Kidney epithelial cell (primary cell): ENCODE measurements at regions not wholly inside any gene's neighbourhood (a gene's known extent, or its start where the extent isn't known, plus 50 kb on each side); places are given as distances from the start of the nearest gene placed in this dataset.

Source experiments
- DNase-seq: peaks from one replicate; pipeline ENCODE4 v3.0.0-alpha.2; 2010; ENCODE audit warnings: low read depth
- H3K27me3 ChIP-seq: 2 replicates; pipeline ENCODE4 v1.6.0; 2011; ENCODE audit warnings: low read length; ENCODE audit not compliant: control insufficient read depth, insufficient read depth
- H3K36me3 ChIP-seq: 2 replicates; pipeline ENCODE4 v1.5.1; 2011; ENCODE audit warnings: low read length; ENCODE audit not compliant: control insufficient read depth, insufficient read depth
- H3K4me3 ChIP-seq: 2 replicates; pipeline ENCODE4 v1.5.1; 2011; ENCODE audit warnings: low read depth, mild to moderate bottlenecking, control low read depth, low read length
- CTCF ChIP-seq: IDR thresholded peaks from 2 replicates; pipeline ENCODE4 v1.5.1; 2011; ENCODE audit warnings: mild to moderate bottlenecking, moderate library complexity, low read length, control low read depth, inconsistent platforms; ENCODE audit not compliant: insufficient read depth, poor library complexity, severe bottlenecking

DNA sequence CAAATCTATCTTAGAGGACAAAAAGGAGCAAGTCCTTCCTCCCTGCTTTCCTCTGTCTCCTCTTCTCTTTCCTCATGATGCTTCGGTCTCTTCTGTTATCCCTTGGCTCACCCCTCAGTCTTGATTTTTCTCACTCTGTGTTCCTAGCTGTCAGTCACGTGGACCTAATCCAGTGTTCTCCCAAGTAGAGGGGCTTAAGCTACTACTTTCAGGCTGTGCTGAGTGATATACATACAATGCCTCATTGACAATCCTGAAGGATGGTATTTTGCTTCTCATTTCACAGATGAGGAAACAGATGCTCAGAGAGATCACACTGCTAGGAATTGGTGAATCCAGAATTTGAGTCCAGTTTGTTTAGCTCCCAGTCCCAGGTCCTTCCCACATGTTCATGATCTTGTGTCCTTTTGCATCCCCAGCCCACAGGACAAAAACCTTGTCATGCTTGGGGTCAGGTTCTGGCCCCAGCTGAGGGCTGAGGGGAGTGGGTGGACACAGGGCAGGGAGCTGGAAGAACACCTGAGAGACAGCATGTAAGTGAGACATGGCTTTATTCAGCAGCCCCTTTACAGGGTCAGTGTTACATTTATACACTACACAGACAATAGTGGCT, 50.5 kb upstream of the KMT2E start:
- no peak for DNase-seq
- Histone ChIP-seq H3K27me3 (no peaks in the 10 kb centered on the region), H3K4me3 (no peak overlapping the region), H3K36me3 (no peaks in the 10 kb centered on the region)
- TF ChIP-seq CTCF, result no peak

DNA sequence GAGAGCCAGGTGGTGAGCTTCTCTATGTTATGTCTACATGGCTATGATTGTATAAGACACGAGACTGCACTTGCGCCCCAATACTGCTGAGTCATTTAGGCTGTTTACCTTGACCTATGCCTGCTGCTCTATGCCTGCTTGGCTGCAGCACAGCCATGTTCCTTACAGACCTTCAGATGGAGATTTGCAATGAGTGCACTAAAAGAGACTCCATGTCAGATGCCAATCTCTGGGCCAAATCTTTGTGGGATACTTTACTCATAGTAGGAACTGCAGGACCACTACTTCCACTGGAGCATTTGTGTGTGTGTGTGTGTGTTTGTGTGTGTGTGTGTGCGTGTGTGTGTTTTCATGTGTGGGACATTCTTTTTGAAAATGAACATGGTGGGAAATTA, 50.0 kb upstream of the KMT2E start:
- Histone ChIP-seq H3K27me3 (no peaks in the 10 kb centered on the region), H3K36me3 (no peaks in the 10 kb centered on the region), H3K4me3 (no peak overlapping the region)
- no peak for TF ChIP-seq CTCF
- DNase-seq, result no peak
